Lower leg skin (tissue), 4 donors: ENCODE measurements at regions not wholly inside any gene's neighbourhood (a gene's known extent, or its start where the extent isn't known, plus 50 kb on each side); places are given as distances from the start of the nearest gene placed in this dataset.

ENCODE experiments used
- DNase-seq, 2 donors: peaks; one replicate each; pipeline ENCODE4 v3.0.0-alpha.2; 2019; ENCODE audit warnings: low spot score in 2 of 2
- H3K4me3 ChIP-seq: fragments of 200-600 bp; sonication (generic); 2 replicates; pipeline ENCODE4 v1.5.1; 2017; ENCODE audit warnings: mild to moderate bottlenecking, low read depth; ENCODE audit not compliant: poor library complexity, severe bottlenecking
- POLR2A ChIP-seq, 2 donors: fragments of 450-650 bp; IDR thresholded peaks; one replicate each; pipeline ENCODE4 v1.6.1; 2016 to 2017; ENCODE audit warnings: antibody characterized with exemption in 2 of 2, mild to moderate bottlenecking in 1 of 2, moderate library complexity in 1 of 2
- WGBS, 2 donors: methylation state at CpG; one replicate each; pipeline ENCODE4 v1.1.5; 2018; 5-methylcytosine and 5-hydroxymethylcytosine counted together
- intact Hi-C: fragments of 100-400 bp; cut with DNase I; formaldehyde crosslinking; loops from one replicate; pipeline ENCODE4 v1.15.0; 2023; ENCODE audit warnings: low total_unique reads
- TF ChIP-seq, protein P1 (sequence below), 3 donors: fragments of 450-650 bp; IDR thresholded peaks; one replicate each; pipeline ENCODE4 v1.5.1; 2016; ENCODE audit warnings: antibody characterized with exemption in 3 of 3, mild to moderate bottlenecking in 3 of 3, moderate library complexity in 2 of 3

DNA sequence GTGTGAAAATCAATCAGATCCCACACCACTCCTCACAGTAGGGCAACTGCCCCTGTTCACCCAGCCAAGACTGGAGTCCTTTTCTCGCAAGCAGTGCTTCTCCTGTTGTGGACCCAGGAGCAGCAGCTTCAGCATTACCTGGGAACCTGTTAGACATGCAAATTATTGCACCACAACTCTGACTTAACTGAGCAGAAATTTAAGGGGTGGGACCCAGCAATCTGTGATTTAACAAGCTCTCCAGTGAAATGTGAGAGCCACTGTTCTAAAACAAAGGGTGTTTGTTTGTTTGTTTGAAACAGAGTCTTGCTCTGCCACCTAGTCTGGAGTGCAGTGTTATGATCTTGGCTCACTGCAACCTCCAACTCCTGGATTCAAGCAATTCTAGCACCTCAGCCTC lies 591.4 kb downstream of the SOX6 start:
- intact Hi-C loops, result no loop called here
- DNase-seq, result no peak
- 75 to 76% methylated on average over 1 of the region's 1 CpG for WGBS, 2 donors
- H3K4me3 ChIP-seq, result no peak overlapping the region
- no peak for TF ChIP-seq POLR2A (IDR thresholded peaks at IDR 0.05)
- TF ChIP-seq, protein P1, sequence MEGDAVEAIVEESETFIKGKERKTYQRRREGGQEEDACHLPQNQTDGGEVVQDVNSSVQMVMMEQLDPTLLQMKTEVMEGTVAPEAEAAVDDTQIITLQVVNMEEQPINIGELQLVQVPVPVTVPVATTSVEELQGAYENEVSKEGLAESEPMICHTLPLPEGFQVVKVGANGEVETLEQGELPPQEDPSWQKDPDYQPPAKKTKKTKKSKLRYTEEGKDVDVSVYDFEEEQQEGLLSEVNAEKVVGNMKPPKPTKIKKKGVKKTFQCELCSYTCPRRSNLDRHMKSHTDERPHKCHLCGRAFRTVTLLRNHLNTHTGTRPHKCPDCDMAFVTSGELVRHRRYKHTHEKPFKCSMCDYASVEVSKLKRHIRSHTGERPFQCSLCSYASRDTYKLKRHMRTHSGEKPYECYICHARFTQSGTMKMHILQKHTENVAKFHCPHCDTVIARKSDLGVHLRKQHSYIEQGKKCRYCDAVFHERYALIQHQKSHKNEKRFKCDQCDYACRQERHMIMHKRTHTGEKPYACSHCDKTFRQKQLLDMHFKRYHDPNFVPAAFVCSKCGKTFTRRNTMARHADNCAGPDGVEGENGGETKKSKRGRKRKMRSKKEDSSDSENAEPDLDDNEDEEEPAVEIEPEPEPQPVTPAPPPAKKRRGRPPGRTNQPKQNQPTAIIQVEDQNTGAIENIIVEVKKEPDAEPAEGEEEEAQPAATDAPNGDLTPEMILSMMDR (IDR thresholded peaks at IDR 0.05), result no peak

DNA sequence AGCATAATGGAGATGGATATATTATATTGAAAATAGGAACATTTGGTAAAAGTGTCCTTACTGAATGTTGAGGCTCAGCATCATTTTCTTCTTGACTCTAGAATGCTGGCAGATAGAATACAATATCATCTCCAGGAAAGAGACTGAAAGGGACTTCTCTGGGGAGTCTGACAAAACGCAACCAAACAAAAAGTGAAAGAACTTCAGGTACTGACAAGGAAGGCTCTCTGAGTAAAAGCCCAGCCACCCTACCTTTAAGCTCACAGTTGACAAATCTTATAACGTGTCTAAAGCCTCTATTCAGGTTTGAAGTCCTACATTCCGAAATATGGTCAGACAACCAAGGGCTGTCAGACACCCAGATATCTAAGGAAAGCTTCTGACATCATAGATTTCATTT lies 590.8 kb downstream of the SOX6 start:
- TF ChIP-seq, protein P1 (IDR thresholded peaks at IDR 0.05), result no peak
- TF ChIP-seq POLR2A (IDR thresholded peaks at IDR 0.05), result no peak
- 80 to 85% methylated on average over 3 of the region's 3 CpGs for WGBS, 2 donors
- intact Hi-C loops, result no loop called here
- DNase-seq, result no peak
- H3K4me3 ChIP-seq, result no peak overlapping the region

DNA sequence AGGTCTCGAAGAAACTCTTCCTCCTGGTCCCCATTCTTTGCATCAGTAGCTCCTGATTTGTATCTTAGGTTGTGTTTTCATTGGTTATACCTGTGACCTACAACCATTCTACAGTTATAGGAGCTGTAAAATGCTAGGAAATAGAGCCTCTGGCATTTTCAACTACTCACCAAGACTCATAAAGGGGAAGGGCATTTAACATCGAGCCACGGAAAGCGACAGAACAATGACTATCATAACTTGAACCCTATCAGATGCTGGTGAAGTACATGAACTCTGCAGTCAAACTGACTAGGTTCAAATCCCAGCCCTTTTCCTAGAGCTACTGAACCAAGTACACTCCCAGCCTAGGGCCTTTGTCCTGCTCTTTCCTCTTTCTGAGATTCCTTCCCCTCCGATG lies 588.0 kb downstream of the SOX6 start:
- H3K4me3 ChIP-seq, result no peak overlapping the region
- 90 to 91% methylated on average over 5 of the region's 5 CpGs for WGBS, 2 donors
- intact Hi-C loops, result no loop called here
- TF ChIP-seq, protein P1 (IDR thresholded peaks at IDR 0.05), result no peak
- TF ChIP-seq POLR2A (IDR thresholded peaks at IDR 0.05), result no peak
- DNase-seq, result no peak

DNA sequence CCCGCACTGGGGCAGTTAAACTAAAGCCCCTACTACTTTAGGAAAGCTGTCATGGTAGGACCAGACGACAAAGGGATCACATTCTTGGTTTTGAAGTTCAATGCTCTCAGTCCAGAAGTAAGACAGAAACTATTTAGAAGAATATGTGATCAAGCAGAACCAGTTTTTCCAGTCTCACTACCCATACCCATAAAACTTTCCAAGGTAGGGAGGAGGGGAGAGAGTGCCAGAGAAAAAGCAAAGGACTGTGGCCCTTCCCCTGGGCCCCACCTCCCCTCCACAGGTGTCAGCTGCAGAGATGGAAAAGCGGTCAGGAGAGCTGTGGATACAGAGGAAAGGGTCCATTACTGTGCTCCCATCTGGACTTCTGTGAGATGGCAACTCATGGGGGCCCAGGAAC lies 587.1 kb downstream of the SOX6 start:
- no peak for TF ChIP-seq POLR2A (IDR thresholded peaks at IDR 0.05)
- TF ChIP-seq, protein P1 (IDR thresholded peaks at IDR 0.05), result no peak
- no peak overlapping the region for H3K4me3 ChIP-seq
- DNase-seq, result no peak
- intact Hi-C loops, result no loop called here
- 64 to 66% methylated on average over 3 of the region's 3 CpGs for WGBS, 2 donors

DNA sequence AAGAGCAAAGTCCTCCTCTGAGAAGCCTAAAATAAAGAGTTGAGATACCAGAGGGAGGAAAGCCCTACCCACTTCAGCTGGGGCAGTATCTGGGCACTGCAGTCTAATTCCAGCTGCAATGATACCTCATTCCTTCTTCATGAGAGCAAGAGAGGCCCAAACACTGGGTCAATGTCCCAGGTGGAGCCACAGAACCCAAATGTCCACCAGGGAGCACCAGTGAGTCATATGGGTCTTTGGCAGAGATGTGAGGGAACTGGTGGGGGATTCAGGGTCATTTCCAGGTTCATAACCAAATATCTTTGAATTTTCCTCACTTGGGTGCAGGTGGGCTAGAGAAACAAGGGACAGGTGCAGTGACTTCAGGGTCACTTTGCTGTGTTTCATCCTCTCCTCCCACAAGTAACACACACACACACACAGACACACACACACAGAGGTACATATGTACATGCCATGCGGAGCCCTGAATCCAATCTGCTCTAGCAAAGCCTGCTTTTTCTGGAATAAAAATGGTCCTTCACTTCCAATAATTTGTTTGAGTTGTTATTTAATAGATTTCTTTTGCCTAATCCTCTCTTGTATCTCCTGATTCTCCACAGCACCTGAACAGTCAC lies 585.4 kb downstream of the SOX6 start:
- WGBS, 2 donors, result 95 to 100% methylated on average over 1 of the region's 1 CpG
- no peak for DNase-seq
- TF ChIP-seq, protein P1 (IDR thresholded peaks at IDR 0.05), result no peak
- no peak for TF ChIP-seq POLR2A (IDR thresholded peaks at IDR 0.05)
- H3K4me3 ChIP-seq, result no peak overlapping the region
- intact Hi-C loops, result no loop called here

DNA sequence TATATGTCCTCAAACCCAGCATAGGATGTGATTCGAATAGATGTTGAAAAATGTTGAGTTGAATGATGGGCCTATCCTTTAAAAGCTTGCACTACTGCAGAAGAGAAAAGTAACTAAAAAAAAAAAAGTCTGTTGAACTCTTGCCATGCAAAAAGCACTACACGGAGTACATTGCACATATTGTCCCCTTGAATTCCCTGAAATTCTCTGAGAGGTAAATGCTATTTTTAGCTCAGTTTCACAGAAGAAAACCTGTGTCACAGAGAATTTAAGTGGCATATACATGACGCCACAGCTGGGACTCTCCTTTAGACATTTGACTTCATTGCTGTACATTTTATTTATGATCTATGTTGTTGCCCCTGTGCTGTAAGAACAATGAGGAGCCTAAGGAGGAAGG lies 583.8 kb downstream of the SOX6 start:
- intact Hi-C loops, result no loop called here
- H3K4me3 ChIP-seq, result no peak overlapping the region
- TF ChIP-seq POLR2A (IDR thresholded peaks at IDR 0.05), result no peak
- TF ChIP-seq, protein P1 (IDR thresholded peaks at IDR 0.05), result no peak
- no peak for DNase-seq
- 76% methylated on average over 3 of the region's 3 CpGs for WGBS, 2 donors
